ENCODE measurements at regions not wholly inside any gene's neighbourhood (a gene's known extent, or its start where the extent isn't known, plus 50 kb on each side); places are given as distances from the start of the nearest gene placed in this dataset.

DNA sequence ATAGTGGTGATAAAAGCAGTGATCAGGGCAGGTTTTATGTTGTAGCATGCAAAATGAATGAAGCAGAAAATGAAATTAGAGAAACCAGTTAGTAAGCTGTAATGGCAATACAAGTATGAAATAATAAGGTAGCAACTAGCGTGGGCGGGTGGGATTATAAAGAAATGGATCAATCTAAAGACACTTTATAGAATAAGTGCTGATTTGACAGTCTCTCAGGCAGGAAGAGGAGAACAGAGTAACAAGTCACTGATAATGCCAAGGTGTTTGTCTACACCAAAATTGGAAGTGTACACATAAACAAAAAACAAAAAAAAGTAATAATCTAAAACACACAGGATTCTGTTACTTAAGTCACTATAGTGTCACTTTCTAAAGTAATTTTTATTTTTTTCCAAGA, 51.0 kb upstream of the PCBP1 start:
- DNase-seq (ENCODE audit: low spot score) = no peak

- peak; percentile 37 for DNase-seq (ENCODE audit: low spot score)
Measured at GRCh38 chr2:70035344-70035844, 51.9 kb upstream of the PCBP1 start.

GRCh38 chr2:70030724-70031420, 56.4 kb upstream of the PCBP1 start:
- DNase-seq (ENCODE audit: low spot score) = no peak

DNA sequence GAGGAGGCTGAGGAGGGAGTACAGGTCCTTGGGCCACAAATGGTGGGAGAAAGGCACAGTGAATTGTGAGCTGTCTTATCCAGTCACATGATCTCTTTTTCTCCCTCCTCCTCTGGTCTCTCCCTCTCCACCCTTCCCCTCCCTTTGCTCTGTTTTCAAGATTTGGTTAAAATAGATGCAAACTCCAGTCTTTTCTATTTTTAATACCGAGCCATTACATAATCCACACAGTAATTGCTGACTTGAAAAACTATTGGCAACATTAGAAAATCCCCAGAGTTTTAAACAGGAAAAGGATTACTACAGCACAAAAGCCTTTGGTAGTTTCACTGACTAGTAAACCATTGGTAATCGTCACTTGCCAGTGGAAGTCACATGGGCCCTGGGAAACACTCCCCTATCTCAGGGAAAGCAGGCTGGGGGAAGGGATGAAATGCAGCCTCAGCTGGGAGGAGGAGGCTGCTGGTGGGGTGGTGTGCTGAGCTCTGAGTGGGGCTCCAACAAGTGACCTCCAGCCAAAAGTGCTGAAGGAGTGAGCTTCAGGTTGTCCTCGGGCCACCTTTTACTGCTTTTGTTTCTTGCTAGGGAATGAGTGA, 57.4 kb upstream of the PCBP1 start:
- DNase-seq (ENCODE audit: low spot score) = peak; percentile 79

DNA sequence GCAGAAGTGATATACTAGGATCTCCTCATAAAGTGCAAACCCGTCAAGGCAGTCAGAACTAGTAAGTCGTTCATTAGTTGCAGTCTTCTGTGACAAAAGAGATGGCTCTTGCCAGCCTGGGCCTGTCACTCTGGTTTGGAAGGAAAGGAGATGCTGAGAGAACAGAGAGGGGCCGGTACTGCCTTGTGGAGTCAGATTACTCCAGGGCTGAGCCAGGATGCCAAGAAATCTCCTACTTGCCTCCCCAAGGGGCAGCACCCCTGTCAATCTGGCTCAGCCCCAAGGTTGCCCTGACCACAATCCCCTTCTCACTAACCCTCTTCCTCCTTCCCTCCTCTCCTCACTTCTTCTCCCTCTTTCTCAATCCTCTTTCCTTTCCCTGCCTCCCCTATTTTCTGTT, 62.9 kb upstream of the ASPRV1 start:
- DNase-seq (ENCODE audit: low spot score) = no peak

- DNase-seq (ENCODE audit: low spot score) = no peak
Measured at GRCh38 chr2:70019096-70019495, 57.7 kb upstream of the ASPRV1 start.

- no peak for DNase-seq (ENCODE audit: low spot score)
Measured at GRCh38 chr2:70017962-70018361, 56.5 kb upstream of the ASPRV1 start.

DNA sequence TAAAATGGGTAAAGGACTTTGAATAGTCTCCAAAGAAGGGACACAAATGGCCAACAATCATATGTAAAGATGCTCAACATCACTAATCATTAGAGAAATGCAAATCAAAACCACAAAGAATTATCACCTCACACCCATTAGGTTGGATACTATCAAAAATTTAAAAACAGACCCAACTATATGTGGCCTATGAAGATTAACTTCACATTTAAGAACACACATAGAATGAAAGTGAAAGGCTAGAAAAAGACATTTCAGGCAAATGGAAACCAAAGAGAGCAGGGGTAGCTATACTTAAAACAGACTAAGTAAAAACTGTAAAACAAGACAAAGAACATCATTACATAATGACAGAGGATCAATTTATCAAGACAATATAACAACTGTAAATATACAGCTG, 53.5 kb upstream of the ASPRV1 start:
- DNase-seq (ENCODE audit: low spot score) = no peak

DNA sequence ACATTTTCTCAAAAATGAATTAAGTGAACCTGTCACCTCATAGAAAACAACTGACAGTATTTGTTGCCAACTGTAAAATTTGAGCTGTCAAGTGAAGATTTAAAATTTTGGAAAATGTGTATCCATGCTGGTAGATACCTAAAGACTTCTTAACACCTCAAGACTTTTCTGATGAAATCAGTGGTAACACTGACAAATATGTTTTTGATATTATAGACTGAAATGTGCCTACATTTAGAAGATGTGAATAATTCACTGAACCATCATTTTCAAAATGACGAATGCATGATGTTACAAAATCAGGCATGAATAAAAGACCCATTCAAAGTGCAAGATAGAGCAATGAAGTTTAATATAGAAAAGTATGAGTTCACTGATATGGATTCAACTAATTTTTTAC, 51.5 kb upstream of the ASPRV1 start:
- DNase-seq (ENCODE audit: low spot score) = no peak

GRCh38 chr2:70011786-70012185, 50.4 kb upstream of the ASPRV1 start:
- DNase-seq (ENCODE audit: low spot score) = no peak

DNA sequence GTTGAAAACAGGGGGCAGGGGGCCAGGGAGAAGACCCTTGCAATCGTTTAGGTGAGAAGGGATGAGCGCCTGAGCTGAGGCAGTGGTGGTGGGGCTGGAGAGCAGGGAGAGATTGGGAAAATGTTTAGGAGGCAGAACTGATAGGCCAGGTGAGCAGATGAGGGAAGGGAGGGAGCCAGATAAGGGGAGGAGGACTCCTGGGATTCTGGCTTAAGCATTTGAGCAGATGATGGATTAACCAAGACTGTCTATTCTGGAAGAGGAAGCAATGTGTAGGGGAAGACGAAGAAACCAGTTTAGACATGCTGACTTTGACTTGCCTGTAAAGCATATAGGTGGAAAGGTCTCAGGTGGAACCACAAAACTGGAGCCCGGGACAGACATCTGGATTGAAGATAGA, 49.9 kb upstream of the ASPRV1 start:
- DNase-seq (ENCODE audit: low spot score) = no peak
